Stomach (tissue), 4 donors: ENCODE measurements at regions not wholly inside any gene's neighbourhood (a gene's known extent, or its start where the extent isn't known, plus 50 kb on each side); places are given as distances from the start of the nearest gene placed in this dataset.

ENCODE experiments used
- POLR2A ChIP-seq, 4 donors: fragments of 450-650 bp; IDR thresholded peaks; one replicate each; pipeline ENCODE4 v1.6.1; 2016; ENCODE audit warnings: antibody characterized with exemption in 4 of 4, control low read depth in 2 of 4, mild to moderate bottlenecking in 1 of 4, moderate library complexity in 1 of 4
- POLR2AphosphoS5 ChIP-seq, 3 donors: sonication (generic); formaldehyde crosslinking; IDR thresholded peaks; one replicate each; pipeline ENCODE4 v1.6.1; 2016; ENCODE audit warnings: antibody characterized with exemption in 3 of 3
- TF ChIP-seq, protein P1 (sequence below), 7 experiments: fragments of 450-650 bp in 4 of 7; fragments of 200-600 bp in 3 of 7; sonication (generic) in 3 of 7; IDR thresholded peaks; one replicate each; pipeline ENCODE4 v1.5.1; 2016 to 2019; ENCODE audit warnings: antibody characterized with exemption in 7 of 7, control low read depth in 2 of 7, mild to moderate bottlenecking in 1 of 7

DNA sequence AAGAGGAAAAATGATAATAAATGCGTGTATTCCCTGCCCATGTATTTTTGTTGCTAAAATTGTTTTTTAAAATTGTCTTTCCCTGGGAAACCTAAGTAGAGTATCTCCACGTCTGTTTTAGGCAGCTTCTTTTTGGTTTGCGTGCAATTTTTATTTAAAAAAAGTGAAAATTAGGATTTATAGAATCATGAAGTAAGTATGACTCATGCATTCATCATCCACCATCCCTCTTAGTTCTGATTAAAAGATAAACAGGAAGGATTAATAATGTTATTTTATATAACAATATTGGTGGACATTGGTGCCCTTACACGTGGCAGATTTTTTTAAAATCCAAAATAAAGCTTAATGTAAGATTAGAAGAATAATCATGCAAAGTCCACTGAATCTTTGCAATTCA lies 358.7 kb downstream of the MED10 start:
- TF ChIP-seq, protein P1, sequence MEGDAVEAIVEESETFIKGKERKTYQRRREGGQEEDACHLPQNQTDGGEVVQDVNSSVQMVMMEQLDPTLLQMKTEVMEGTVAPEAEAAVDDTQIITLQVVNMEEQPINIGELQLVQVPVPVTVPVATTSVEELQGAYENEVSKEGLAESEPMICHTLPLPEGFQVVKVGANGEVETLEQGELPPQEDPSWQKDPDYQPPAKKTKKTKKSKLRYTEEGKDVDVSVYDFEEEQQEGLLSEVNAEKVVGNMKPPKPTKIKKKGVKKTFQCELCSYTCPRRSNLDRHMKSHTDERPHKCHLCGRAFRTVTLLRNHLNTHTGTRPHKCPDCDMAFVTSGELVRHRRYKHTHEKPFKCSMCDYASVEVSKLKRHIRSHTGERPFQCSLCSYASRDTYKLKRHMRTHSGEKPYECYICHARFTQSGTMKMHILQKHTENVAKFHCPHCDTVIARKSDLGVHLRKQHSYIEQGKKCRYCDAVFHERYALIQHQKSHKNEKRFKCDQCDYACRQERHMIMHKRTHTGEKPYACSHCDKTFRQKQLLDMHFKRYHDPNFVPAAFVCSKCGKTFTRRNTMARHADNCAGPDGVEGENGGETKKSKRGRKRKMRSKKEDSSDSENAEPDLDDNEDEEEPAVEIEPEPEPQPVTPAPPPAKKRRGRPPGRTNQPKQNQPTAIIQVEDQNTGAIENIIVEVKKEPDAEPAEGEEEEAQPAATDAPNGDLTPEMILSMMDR (IDR thresholded peaks at IDR 0.05): no peak
- TF ChIP-seq POLR2AphosphoS5 (IDR thresholded peaks at IDR 0.05) (no peak), POLR2A (IDR thresholded peaks at IDR 0.05) (no peak)
